Subcutaneous abdominal adipose tissue (tissue), 5 donors: ENCODE measurements at regions not wholly inside any gene's neighbourhood (a gene's known extent, or its start where the extent isn't known, plus 50 kb on each side); places are given as distances from the start of the nearest gene placed in this dataset.
A peak's percentile ranks its signal among the peaks of the same experiment; 100 is the strongest.

Experiments
- H3K27ac ChIP-seq: one replicate; pipeline ENCODE4 v1.7.0; 2013; ENCODE audit warnings: low read depth, mild to moderate bottlenecking, inconsistent platforms, low read length, moderate library complexity
- H3K27me3 ChIP-seq, 5 donors: one replicate each; pipeline ENCODE4 v1.7.0; 2013; ENCODE audit warnings: low read length in 5 of 5, inconsistent platforms in 1 of 5; ENCODE audit not compliant: control insufficient read depth in 5 of 5, insufficient read depth in 4 of 5
- H3K36me3 ChIP-seq, 5 donors: one replicate each; pipeline ENCODE4 v1.7.0; 2013; ENCODE audit warnings: low read length in 5 of 5; ENCODE audit not compliant: control insufficient read depth in 5 of 5, insufficient read depth in 5 of 5
- H3K4me1 ChIP-seq, 5 donors: one replicate each; pipeline ENCODE4 v1.7.0; 2013; ENCODE audit warnings: low read length in 5 of 5, mild to moderate bottlenecking in 3 of 5, moderate library complexity in 1 of 5; ENCODE audit not compliant: control insufficient read depth in 5 of 5, insufficient read depth in 5 of 5
- H3K4me3 ChIP-seq, 5 donors: one replicate each; pipeline ENCODE4 v1.7.0; 2013; ENCODE audit warnings: low read length in 5 of 5, low read depth in 1 of 5
- H3K9ac ChIP-seq, 5 donors: one replicate each; pipeline ENCODE4 v1.7.0; 2013; ENCODE audit warnings: low read length in 5 of 5, mild to moderate bottlenecking in 4 of 5, moderate library complexity in 3 of 5
- H3K9me3 ChIP-seq, 5 donors: one replicate each; pipeline ENCODE4 v1.7.0; 2013; ENCODE audit warnings: low read length in 5 of 5; ENCODE audit not compliant: control insufficient read depth in 5 of 5
- donor health status: healthy.
- donor health status: healthy.
- donor health status: healthy.
- donor health status: healthy.
- donor health status: healthy.

GRCh38 chr12:90401185-90401584 is 553.8 kb downstream of the CCER1 start:
- no peak overlapping the region for H3K27ac ChIP-seq
- H3K4me1 ChIP-seq = no peaks in the 10 kb centered on the region
- H3K9me3 ChIP-seq = peaks cover 0 to 10% (median 8%) of the 10 kb centered on the region in 5 donors
- H3K27me3 ChIP-seq = no peaks in the 10 kb centered on the region
- no peaks in the 10 kb centered on the region for H3K36me3 ChIP-seq
- no peak overlapping the region for H3K9ac ChIP-seq
- H3K4me3 ChIP-seq = no peak overlapping the region

- no peak overlapping the region for H3K27ac ChIP-seq
- no peaks in the 10 kb centered on the region for H3K4me1 ChIP-seq
- H3K27me3 ChIP-seq = no peaks in the 10 kb centered on the region
- no peak overlapping the region for H3K4me3 ChIP-seq
- peaks cover 5 to 17% (median 17%) of the 10 kb centered on the region in 5 donors for H3K9me3 ChIP-seq
- H3K9ac ChIP-seq = no peak overlapping the region
- H3K36me3 ChIP-seq = no peaks in the 10 kb centered on the region
These were observed 555.6 kb downstream of the CCER1 start for GRCh38 chr12:90399357-90399756.

- H3K9ac ChIP-seq = no peak overlapping the region
- H3K4me1 ChIP-seq = no peaks in the 10 kb centered on the region
- no peak overlapping the region for H3K4me3 ChIP-seq
- H3K27me3 ChIP-seq = no peaks in the 10 kb centered on the region
- no peaks in the 10 kb centered on the region for H3K36me3 ChIP-seq
- no peak overlapping the region for H3K27ac ChIP-seq
- H3K9me3 ChIP-seq = peaks cover 5 to 17% (median 17%) of the 10 kb centered on the region in 5 donors
These were observed 556.6 kb downstream of the CCER1 start for GRCh38 chr12:90398285-90398836.

DNA sequence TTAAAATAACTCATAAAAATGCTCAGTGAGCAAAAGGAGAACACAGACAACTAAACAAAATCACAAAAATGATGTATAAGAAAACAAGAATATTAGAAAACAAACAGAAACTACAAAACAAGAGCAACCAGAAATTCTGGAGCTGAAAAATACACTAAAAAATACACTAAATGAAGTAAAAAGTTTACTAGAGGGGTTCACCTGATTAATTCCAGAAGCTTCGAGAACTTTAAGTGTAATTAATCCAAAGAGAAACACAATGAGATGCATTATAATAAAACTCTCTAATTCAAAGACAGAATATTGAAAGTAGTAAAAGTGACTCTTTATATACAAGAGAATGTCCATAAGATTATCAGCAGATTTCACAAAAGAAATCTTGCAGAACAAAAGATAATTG is 558.4 kb downstream of the CCER1 start:
- Histone ChIP-seq H3K27ac (no peak overlapping the region), H3K27me3 (no peaks in the 10 kb centered on the region), H3K4me1 (no peaks in the 10 kb centered on the region), H3K9ac (no peak overlapping the region), H3K4me3 (no peak overlapping the region), H3K36me3 (no peaks in the 10 kb centered on the region), H3K9me3 (peaks cover 5 to 23% (median 17%) of the 10 kb centered on the region in 5 donors)

DNA sequence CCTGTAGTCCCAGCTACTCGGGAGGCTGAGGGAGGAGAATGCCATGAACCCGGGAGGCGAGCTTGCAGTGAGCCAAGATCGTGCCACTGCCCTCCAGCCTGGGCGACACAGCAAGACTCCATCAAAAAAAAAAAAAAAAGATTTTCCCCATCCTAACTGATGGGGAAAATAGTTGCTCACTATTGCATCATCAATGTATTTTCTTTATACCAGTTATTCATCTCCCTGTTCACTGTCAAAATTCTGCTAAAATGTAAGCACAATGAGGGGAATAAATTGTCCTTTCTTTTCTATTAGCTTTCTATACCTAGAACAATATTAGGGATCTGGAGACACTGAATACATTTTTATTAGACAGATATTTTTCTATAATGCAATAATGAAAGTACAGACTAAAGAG is 561.3 kb downstream of the CCER1 start:
- Histone ChIP-seq H3K9me3 (peaks cover 5 to 23% (median 17%) of the 10 kb centered on the region in 5 donors), H3K9ac (no peak overlapping the region), H3K36me3 (no peaks in the 10 kb centered on the region), H3K4me1 (peaks cover 0 to 3% (median 0%) of the 10 kb centered on the region in 5 donors), H3K4me3 (no peak overlapping the region), H3K27me3 (no peaks in the 10 kb centered on the region), H3K27ac (no peak overlapping the region)

- H3K4me1 ChIP-seq = peaks cover 0 to 3% (median 0%) of the 10 kb centered on the region in 5 donors
These were observed 561.9 kb downstream of the CCER1 start for GRCh38 chr12:90393089-90393488.

DNA sequence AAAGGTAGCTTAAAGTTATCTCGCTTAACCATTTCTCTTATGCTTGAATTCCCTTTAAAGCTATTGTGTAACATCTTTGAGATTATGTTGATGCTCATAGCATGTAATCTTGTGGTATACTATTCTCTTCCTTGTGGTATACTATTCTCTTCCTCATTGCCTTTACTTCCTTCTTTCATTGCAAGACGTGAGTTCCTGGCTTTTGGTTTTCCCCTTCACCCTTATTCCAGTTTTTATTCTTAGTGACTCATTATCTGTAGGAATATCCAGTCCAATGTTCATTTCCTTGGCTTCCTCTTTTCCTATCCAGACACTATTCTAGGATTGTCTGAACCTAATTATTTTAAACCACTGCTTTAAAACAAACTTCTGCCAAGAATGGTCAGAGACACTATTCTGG is 564.0 kb downstream of the CCER1 start:
- Histone ChIP-seq H3K4me3 (no peak overlapping the region), H3K4me1 (peaks cover 0 to 3% (median 0%) of the 10 kb centered on the region in 5 donors), H3K36me3 (no peaks in the 10 kb centered on the region), H3K27ac (peak overlapping the region; percentile 9), H3K27me3 (no peaks in the 10 kb centered on the region), H3K9ac (no peak overlapping the region), H3K9me3 (peaks cover 5 to 13% (median 6%) of the 10 kb centered on the region in 5 donors)

More at GRCh38 chr12:90393089-90393488, 561.9 kb downstream of the CCER1 start:
- H3K4me3 ChIP-seq = no peak overlapping the region
- H3K9ac ChIP-seq = no peak overlapping the region
- no peak overlapping the region for H3K27ac ChIP-seq
- no peaks in the 10 kb centered on the region for H3K27me3 ChIP-seq
- H3K36me3 ChIP-seq = no peaks in the 10 kb centered on the region
- peaks cover 5 to 23% (median 16%) of the 10 kb centered on the region in 5 donors for H3K9me3 ChIP-seq

- Histone ChIP-seq H3K9me3 (no peaks in the 10 kb centered on the region), H3K27me3 (no peaks in the 10 kb centered on the region), H3K36me3 (no peaks in the 10 kb centered on the region), H3K9ac (no peak overlapping the region), H3K4me3 (no peak overlapping the region), H3K27ac (no peak overlapping the region), H3K4me1 (no peaks in the 10 kb centered on the region)
These were observed 586.9 kb downstream of the CCER1 start for GRCh38 chr12:90368081-90368480.

GRCh38 chr12:90366286-90366685 is 588.7 kb downstream of the CCER1 start:
- no peak overlapping the region for H3K27ac ChIP-seq
- no peaks in the 10 kb centered on the region for H3K36me3 ChIP-seq
- H3K9ac ChIP-seq = no peak overlapping the region
- H3K4me3 ChIP-seq = no peak overlapping the region
- H3K27me3 ChIP-seq = no peaks in the 10 kb centered on the region
- H3K9me3 ChIP-seq = no peaks in the 10 kb centered on the region
- no peaks in the 10 kb centered on the region for H3K4me1 ChIP-seq

GRCh38 chr12:90360300-90360699 is 594.7 kb downstream of the CCER1 start:
- no peaks in the 10 kb centered on the region for H3K9me3 ChIP-seq

More at GRCh38 chr12:90360300-90360699, 594.7 kb downstream of the CCER1 start:
- Histone ChIP-seq H3K4me3 (no peak overlapping the region), H3K27ac (no peak overlapping the region), H3K4me1 (no peaks in the 10 kb centered on the region), H3K27me3 (no peaks in the 10 kb centered on the region), H3K36me3 (no peaks in the 10 kb centered on the region), H3K9ac (no peak overlapping the region)
